ENCODE measurements at regions not wholly inside any gene's neighbourhood (a gene's known extent, or its start where the extent isn't known, plus 50 kb on each side); places are given as distances from the start of the nearest gene placed in this dataset.

DNA sequence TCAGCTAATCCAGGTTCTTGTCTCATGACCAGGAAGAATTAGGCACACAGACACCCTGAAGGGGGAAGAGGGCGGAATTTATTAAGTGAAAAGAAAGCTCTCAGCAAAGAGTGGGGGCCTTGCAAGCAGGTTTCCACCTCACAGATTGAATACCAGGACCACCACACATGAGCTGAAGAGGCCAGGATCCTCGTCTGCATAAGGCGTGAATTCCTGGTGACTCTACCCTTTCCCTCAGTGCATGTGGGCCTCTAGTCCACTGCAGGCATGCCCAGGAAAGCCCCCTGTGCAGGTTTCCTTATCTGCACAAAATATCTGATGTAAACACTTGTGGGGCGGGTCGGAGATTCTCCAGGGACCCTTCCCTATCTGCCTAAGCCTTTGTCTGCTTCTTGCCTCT is 782.1 kb upstream of the LRRN3 start:
- no peak for TF ChIP-seq ZBTB8A (tag by site-specific recombination; IDR thresholded peaks at IDR 0.05)
- TF ChIP-seq GLIS2 (tag by site-specific recombination; IDR thresholded peaks at IDR 0.05), result no peak
- TF ChIP-seq GLIS1 (tag by site-specific recombination; IDR thresholded peaks at IDR 0.05), result no peak
- TF ChIP-seq ZFP41 (tag by site-specific recombination; IDR thresholded peaks at IDR 0.05; ENCODE audit: borderline replicate concordance), result no peak
- no peak for TF ChIP-seq ZNF555 (tag by site-specific recombination; conservative IDR thresholded peaks at IDR 0.05)
- TF ChIP-seq ZNF335 (tag by site-specific recombination; conservative IDR thresholded peaks at IDR 0.05), result no peak
- TF ChIP-seq, protein P1, sequence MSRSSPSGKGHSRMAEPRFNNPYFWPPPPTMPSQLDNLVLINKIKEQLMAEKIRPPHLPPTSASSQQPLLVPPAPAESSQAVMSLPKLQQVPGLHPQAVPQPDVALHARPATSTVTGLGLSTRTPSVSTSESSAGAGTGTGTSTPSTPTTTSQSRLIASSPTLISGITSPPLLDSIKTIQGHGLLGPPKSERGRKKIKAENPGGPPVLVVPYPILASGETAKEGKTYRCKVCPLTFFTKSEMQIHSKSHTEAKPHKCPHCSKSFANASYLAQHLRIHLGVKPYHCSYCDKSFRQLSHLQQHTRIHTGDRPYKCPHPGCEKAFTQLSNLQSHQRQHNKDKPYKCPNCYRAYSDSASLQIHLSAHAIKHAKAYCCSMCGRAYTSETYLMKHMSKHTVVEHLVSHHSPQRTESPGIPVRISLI (tag by site-specific recombination; IDR thresholded peaks at IDR 0.05), result no peak
- no peak for TF ChIP-seq ZNF211 (tag by site-specific recombination; IDR thresholded peaks at IDR 0.05; ENCODE audit: low read depth)
- TF ChIP-seq ZNF791 (tag by site-specific recombination; IDR thresholded peaks at IDR 0.05), result no peak
- TF ChIP-seq ZNF837 (tag by site-specific recombination; IDR thresholded peaks at IDR 0.05), result no peak
- TF ChIP-seq ZNF292 (tag by site-specific recombination; IDR thresholded peaks at IDR 0.05; ENCODE audit: borderline replicate concordance, low read depth), result no peak
- TF ChIP-seq ZFP3 (tag by site-specific recombination; IDR thresholded peaks at IDR 0.05; ENCODE audit: low read depth), result no peak
- CTCF ChIA-PET, result no interaction called here
- POLR2A ChIA-PET, result no interaction called here

DNA sequence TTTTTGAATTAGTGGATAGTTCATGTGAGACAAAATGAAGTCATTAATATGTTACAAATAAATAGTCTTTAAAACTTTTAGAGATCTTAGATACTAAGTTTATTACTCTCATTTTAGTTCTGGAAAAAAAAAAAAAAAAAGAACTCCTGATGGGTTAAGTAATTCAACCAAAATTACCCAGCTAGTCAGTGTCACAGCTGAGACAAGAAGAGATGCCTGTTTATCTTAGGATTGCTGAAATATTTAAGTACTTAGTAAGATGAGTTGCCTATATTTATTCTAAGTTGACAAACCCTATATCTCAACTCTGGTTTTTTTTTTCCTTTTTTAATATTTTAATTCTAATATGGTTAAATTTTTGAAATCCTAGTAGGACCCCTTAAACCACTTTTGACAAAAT is 781.0 kb upstream of the LRRN3 start:
- Histone ChIP-seq H3K27ac (ENCODE audit: extremely low read depth, low read depth, low read length) (no peak overlapping the region), H3K4me3 (ENCODE audit: low read depth, low read length) (no peak overlapping the region), H3K9me3 (ENCODE audit: control insufficient read depth, insufficient read depth, low read depth, low read length) (no peaks in the 10 kb centered on the region), H3K36me3 (ENCODE audit: control insufficient read depth in 2 of 2, insufficient read depth in 1 of 2, low read length in 2 of 2) (no peaks in the 10 kb centered on the region), H3K4me1 (ENCODE audit: control insufficient read depth, insufficient read depth, low read length) (no peaks in the 10 kb centered on the region)
- TF ChIP-seq ZNF660 (tag by site-specific recombination; IDR thresholded peaks at IDR 0.05), result no peak
- no peak for TF ChIP-seq GLI2 (tag by site-specific recombination; IDR thresholded peaks at IDR 0.05; ENCODE audit: borderline replicate concordance, low read depth)
- TF ChIP-seq ZNF112 (tag by site-specific recombination; IDR thresholded peaks at IDR 0.05), result no peak
- no peak for TF ChIP-seq ZNF202 (tag by site-specific recombination; IDR thresholded peaks at IDR 0.05; ENCODE audit: borderline replicate concordance)
- no peak for TF ChIP-seq ZNF76 (tag by site-specific recombination; IDR thresholded peaks at IDR 0.05; ENCODE audit: borderline replicate concordance, low read depth)
- TF ChIP-seq ZNF155 (tag by site-specific recombination; IDR thresholded peaks at IDR 0.05), result no peak
- CTCF ChIA-PET, result no interaction called here
- POLR2A ChIA-PET, result no interaction called here

More for the DNA sequence above, 782.1 kb upstream of the LRRN3 start:
- H3K4me1 ChIP-seq (ENCODE audit: control insufficient read depth, insufficient read depth, low read length), result no peaks in the 10 kb centered on the region
- no peaks in the 10 kb centered on the region for H3K36me3 ChIP-seq (ENCODE audit: control insufficient read depth in 2 of 2, insufficient read depth in 1 of 2, low read length in 2 of 2)
- H3K9me3 ChIP-seq (ENCODE audit: control insufficient read depth, insufficient read depth, low read depth, low read length), result no peaks in the 10 kb centered on the region
- H3K4me3 ChIP-seq (ENCODE audit: low read depth, low read length), result no peak overlapping the region
- H3K27ac ChIP-seq (ENCODE audit: extremely low read depth, low read depth, low read length), result no peak overlapping the region

DNA sequence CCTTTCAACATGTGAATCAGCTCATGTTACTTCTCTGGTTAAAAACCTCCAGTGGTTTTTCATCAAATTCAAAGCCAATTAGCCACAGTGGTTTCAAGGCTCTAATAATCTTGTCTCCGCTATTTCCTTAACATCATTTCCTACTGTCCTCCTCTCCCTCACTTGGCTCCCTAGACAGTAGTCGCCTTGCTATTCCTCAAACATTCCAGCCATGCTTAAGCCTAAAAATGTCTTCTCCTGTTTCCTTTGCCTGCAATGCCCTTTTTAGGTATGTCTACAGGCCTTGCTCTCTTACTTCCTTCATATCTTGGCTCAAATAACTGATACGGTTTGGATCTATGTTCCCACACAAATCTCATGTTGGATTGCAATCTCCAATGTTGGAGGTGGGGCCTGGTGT is 779.4 kb upstream of the LRRN3 start:
- Histone ChIP-seq H3K27ac (ENCODE audit: extremely low read depth, low read depth, low read length) (no peak overlapping the region), H3K4me1 (ENCODE audit: control insufficient read depth, insufficient read depth, low read length) (no peaks in the 10 kb centered on the region), H3K9me3 (ENCODE audit: control insufficient read depth, insufficient read depth, low read depth, low read length) (no peaks in the 10 kb centered on the region), H3K4me3 (ENCODE audit: low read depth, low read length) (no peak overlapping the region), H3K36me3 (ENCODE audit: control insufficient read depth in 2 of 2, insufficient read depth in 1 of 2, low read length in 2 of 2) (no peaks in the 10 kb centered on the region)
- CTCF ChIA-PET, result no interaction called here
- POLR2A ChIA-PET, result no interaction called here
- TF ChIP-seq ZNF2 (tag by site-specific recombination; IDR thresholded peaks at IDR 0.05) (no peak), ZNF747 (tag by site-specific recombination; IDR thresholded peaks at IDR 0.05) (no peak), KLF7 (tag by site-specific recombination; IDR thresholded peaks at IDR 0.05; ENCODE audit: borderline replicate concordance) (no peak), ZNF433 (tag by site-specific recombination; IDR thresholded peaks at IDR 0.05; ENCODE audit: low read depth) (no peak), ZNF621 (tag by site-specific recombination; IDR thresholded peaks at IDR 0.05) (no peak), ZNF248 (tag by site-specific recombination; IDR thresholded peaks at IDR 0.05) (no peak), YY1 (tag by site-specific recombination; IDR thresholded peaks at IDR 0.05) (no peak), EGR2 (tag by site-specific recombination; IDR thresholded peaks at IDR 0.05; ENCODE audit: low read depth) (no peak), ZSCAN23 (tag by site-specific recombination; IDR thresholded peaks at IDR 0.05) (no peak), ZFP3 (tag by site-specific recombination; IDR thresholded peaks at IDR 0.05; ENCODE audit: low read depth) (no peak), MYNN (tag by site-specific recombination; IDR thresholded peaks at IDR 0.05; ENCODE audit: borderline replicate concordance) (no peak)
